ENCODE measurements at regions not wholly inside any gene's neighbourhood (a gene's known extent, or its start where the extent isn't known, plus 50 kb on each side); places are given as distances from the start of the nearest gene placed in this dataset.

- TF ChIP-seq CTCF (IDR thresholded peaks at IDR 0.05) (no peak), POLR2A (IDR thresholded peaks at IDR 0.05) (no peak), EP300 (IDR thresholded peaks at IDR 0.05) (no peak), POLR2AphosphoS5 (IDR thresholded peaks at IDR 0.05) (no peak)
Measured at GRCh38 chr9:11092974-11093373, 480.2 kb upstream of the PTPRD start.

Measured in gastroesophageal sphincter (tissue), 3 donors.